GM23338 (cell line): ENCODE measurements at regions not wholly inside any gene's neighbourhood (a gene's known extent, or its start where the extent isn't known, plus 50 kb on each side); places are given as distances from the start of the nearest gene placed in this dataset.
"Not testable (repeated sequence)": the region's sequence is repeated elsewhere in the genome, so short reads cannot be mapped to it uniquely, and the experiment has no call there.

Experiments
- ATAC-seq: fragments of 200-7000 bp; cut with Tn5 transposase; 3 replicates; pipeline ENCODE4 v1.9.1; 2020
- DNase-seq: peaks from one replicate; pipeline ENCODE4 v3.0.0-alpha.2; 2015; ENCODE audit warnings: low spot score
- H2AFZ ChIP-seq: fragments of 200-600 bp; sonication (generic); 2 replicates; pipeline ENCODE4 v1.8.0; 2016; ENCODE audit warnings: antibody characterized with exemption, mild to moderate bottlenecking, moderate library complexity
- H3F3A ChIP-seq: fragments of 200-600 bp; sonication (generic); replicated peaks from 2 replicates; pipeline ENCODE4 v1.8.0; 2017; ENCODE audit warnings: antibody characterized with exemption, mixed run types, low read depth
- H3K27ac ChIP-seq: fragments of 200-600 bp; sonication (generic); 2 replicates; pipeline ENCODE4 v1.6.1; 2016; ENCODE audit warnings: low read depth
- H3K27me3 ChIP-seq: fragments of 200-600 bp; sonication (generic); 2 replicates; pipeline ENCODE4 v1.8.0; 2016; ENCODE audit warnings: mild to moderate bottlenecking, mixed run types, moderate library complexity; ENCODE audit not compliant: insufficient read depth
- H3K36me3 ChIP-seq: fragments of 200-600 bp; sonication (generic); 2 replicates; pipeline ENCODE4 v1.8.0; 2016; ENCODE audit warnings: mild to moderate bottlenecking; ENCODE audit not compliant: insufficient read depth
- H3K4me1 ChIP-seq: fragments of 200-600 bp; sonication (generic); 2 replicates; pipeline ENCODE4 v1.8.0; 2016; ENCODE audit warnings: mild to moderate bottlenecking, moderate library complexity; ENCODE audit not compliant: insufficient read depth
- H3K4me2 ChIP-seq: fragments of 200-600 bp; sonication (generic); 2 replicates; pipeline ENCODE4 v1.7.1; 2017; ENCODE audit warnings: mixed run types
- H3K4me3 ChIP-seq: fragments of 200-600 bp; sonication (generic); 2 replicates; pipeline ENCODE4 v1.6.1; 2016; ENCODE audit warnings: mixed run types
- H3K79me2 ChIP-seq: fragments of 200-600 bp; sonication (generic); replicated peaks from 2 replicates; pipeline ENCODE4 v1.8.0; 2017; ENCODE audit warnings: mild to moderate bottlenecking; ENCODE audit not compliant: insufficient read depth
- H3K9me2 ChIP-seq: fragments of 200-600 bp; sonication (generic); 2 replicates; pipeline ENCODE4 v1.8.0; 2017; ENCODE audit not compliant: insufficient read depth
- H4K20me1 ChIP-seq: fragments of 200-600 bp; sonication (generic); replicated peaks from 2 replicates; pipeline ENCODE4 v1.8.0; 2017; ENCODE audit warnings: mild to moderate bottlenecking; ENCODE audit not compliant: insufficient read depth
- H3K27ac Mint-ChIP-seq: 2 replicates; pipeline ENCODE4 v1.8.0; 2020; ENCODE audit warnings: inconsistent platforms, mild to moderate bottlenecking, moderate library complexity, mixed read lengths
- H3K27me3 Mint-ChIP-seq: 3 replicates; pipeline ENCODE4 v1.8.0; 2022; ENCODE audit warnings: low read depth, mild to moderate bottlenecking, moderate library complexity, mixed read lengths, inconsistent platforms; ENCODE audit not compliant: insufficient read depth, poor library complexity
- H3K36me3 Mint-ChIP-seq: 3 replicates; pipeline ENCODE4 v1.8.0; 2021; ENCODE audit warnings: low read depth, mild to moderate bottlenecking, inconsistent platforms, moderate library complexity, mixed read lengths
- H3K4me1 Mint-ChIP-seq: 3 replicates; pipeline ENCODE4 v1.8.0; 2020; ENCODE audit warnings: mild to moderate bottlenecking, inconsistent platforms, mixed read lengths
- H3K4me3 Mint-ChIP-seq: 3 replicates; pipeline ENCODE4 v1.8.0; 2021; ENCODE audit warnings: moderate library complexity, mild to moderate bottlenecking, inconsistent platforms, mixed read lengths
- H3K9me3 Mint-ChIP-seq: 3 replicates; pipeline ENCODE4 v1.8.0; 2020; ENCODE audit warnings: moderate library complexity, mild to moderate bottlenecking, inconsistent platforms, mixed read lengths
- CREB1 ChIP-seq: fragments of 250-450 bp; sonication (Bioruptor Pico); IDR thresholded peaks from 2 replicates; pipeline ENCODE4 v1.5.0; 2020; ENCODE audit warnings: low read depth, mild to moderate bottlenecking, moderate library complexity
- EZH2phosphoT487 ChIP-seq: fragments of 200-600 bp; sonication (generic); IDR thresholded peaks from one replicate; pipeline ENCODE4 v1.8.1; 2018; ENCODE audit warnings: antibody characterized with exemption; ENCODE audit not compliant: unreplicated experiment
- JUNB ChIP-seq: IDR thresholded peaks from one replicate; pipeline ENCODE4 v1.6.1; 2016; ENCODE audit warnings: antibody characterized with exemption; ENCODE audit not compliant: unreplicated experiment
- POLR2AphosphoS5 ChIP-seq: IDR thresholded peaks from 2 replicates; pipeline ENCODE4 v1.6.1; 2016; ENCODE audit warnings: antibody characterized with exemption, low read depth
- ZNF114 ChIP-seq: fragments of 250-450 bp; sonication (Bioruptor Pico); IDR thresholded peaks from 2 replicates; pipeline ENCODE4 v1.5.0; 2020; ENCODE audit warnings: mild to moderate bottlenecking, moderate library complexity
- ZNF331 ChIP-seq: fragments of 250-450 bp; sonication (Bioruptor Pico); IDR thresholded peaks from 2 replicates; pipeline ENCODE4 v1.5.0; 2020; ENCODE audit warnings: low read depth, mild to moderate bottlenecking, moderate library complexity
- TF ChIP-seq, protein P1 (sequence below): IDR thresholded peaks from 2 replicates; pipeline ENCODE4 v1.6.1; 2016; ENCODE audit warnings: antibody characterized with exemption
- TF ChIP-seq, protein P2 (sequence below), 2 experiments: fragments of 200-600 bp in 1 of 2; sonication (generic) in 1 of 2; conservative IDR thresholded peaks; 2 replicates each; pipeline versions ENCODE4 v1.5.1 to v1.6.1; 2016 to 2017; ENCODE audit warnings: antibody characterized with exemption in 2 of 2, low read depth in 2 of 2, mild to moderate bottlenecking in 2 of 2, moderate library complexity in 1 of 2
- TF ChIP-seq, protein P3 (sequence below): fragments of 250-450 bp; sonication (Bioruptor Pico); IDR thresholded peaks from 2 replicates; pipeline ENCODE4 v1.5.0; 2020; ENCODE audit warnings: mild to moderate bottlenecking, moderate library complexity

DNA sequence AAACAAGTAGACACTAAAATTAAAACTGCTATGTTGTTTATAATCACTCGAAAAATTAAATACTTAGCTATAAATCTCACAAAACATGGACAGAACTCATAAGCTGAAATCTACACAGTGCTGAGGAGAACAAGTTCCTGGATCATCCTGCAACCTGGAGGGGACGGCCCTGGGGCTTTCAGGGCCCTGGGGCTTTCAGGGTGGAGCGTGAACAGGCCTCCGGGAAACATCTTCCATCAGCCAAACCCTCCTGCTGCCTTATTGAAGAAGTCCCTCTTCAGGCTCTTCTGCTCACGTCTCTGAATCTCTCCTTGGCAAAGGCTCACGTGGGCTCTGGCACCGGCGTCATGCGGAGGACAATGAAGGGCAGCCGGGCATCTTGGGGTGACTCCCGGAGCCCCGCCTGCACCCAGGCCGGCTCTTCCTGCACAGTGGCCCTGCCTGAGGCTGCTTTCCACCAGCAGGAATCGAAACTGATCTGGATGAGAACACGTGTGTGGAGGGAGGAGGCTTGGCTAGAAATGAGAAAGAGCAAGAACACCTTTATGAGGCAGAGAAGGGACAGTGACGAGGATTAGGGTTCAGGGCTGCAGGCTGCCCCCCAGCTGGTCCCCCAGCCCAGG lies 127.3 kb downstream of the CDRT15L2 start:
- Histone ChIP-seq H4K20me1 (no peaks in the 10 kb centered on the region), H3K4me2 (no peak overlapping the region), H3K36me3 (no peaks in the 10 kb centered on the region), H3K27ac (no peak overlapping the region), H3K4me1 (no peaks in the 10 kb centered on the region), H3K27me3 (no peaks in the 10 kb centered on the region), H3K79me2 (no peaks in the 10 kb centered on the region), H3K9me2 (no peaks in the 10 kb centered on the region), H3K4me3 (no peak overlapping the region), H3F3A (no peaks in the 10 kb centered on the region), H2AFZ (no peak overlapping the region; the same call in 1 of the 2 replicates)
- no peak; the same call in 2 of the 3 replicates for ATAC-seq
- no peak for DNase-seq
- Mint-ChIP-seq H3K36me3 (no peaks in the 10 kb centered on the region), H3K4me1 (no peaks in the 10 kb centered on the region), H3K27me3 (no peaks in the 10 kb centered on the region), H3K27ac (no peak overlapping the region), H3K9me3 (peaks cover 4% of the 10 kb centered on the region; the same call in 2 of the 3 replicates), H3K4me3 (no peak overlapping the region)
- TF ChIP-seq, protein P1, sequence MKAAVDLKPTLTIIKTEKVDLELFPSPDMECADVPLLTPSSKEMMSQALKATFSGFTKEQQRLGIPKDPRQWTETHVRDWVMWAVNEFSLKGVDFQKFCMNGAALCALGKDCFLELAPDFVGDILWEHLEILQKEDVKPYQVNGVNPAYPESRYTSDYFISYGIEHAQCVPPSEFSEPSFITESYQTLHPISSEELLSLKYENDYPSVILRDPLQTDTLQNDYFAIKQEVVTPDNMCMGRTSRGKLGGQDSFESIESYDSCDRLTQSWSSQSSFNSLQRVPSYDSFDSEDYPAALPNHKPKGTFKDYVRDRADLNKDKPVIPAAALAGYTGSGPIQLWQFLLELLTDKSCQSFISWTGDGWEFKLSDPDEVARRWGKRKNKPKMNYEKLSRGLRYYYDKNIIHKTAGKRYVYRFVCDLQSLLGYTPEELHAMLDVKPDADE, result no peak
- TF ChIP-seq CREB1 (CRISPR knock-in tag), result no peak
- no peak for TF ChIP-seq JUNB
- TF ChIP-seq POLR2AphosphoS5, result no peak
- TF ChIP-seq, protein P2, sequence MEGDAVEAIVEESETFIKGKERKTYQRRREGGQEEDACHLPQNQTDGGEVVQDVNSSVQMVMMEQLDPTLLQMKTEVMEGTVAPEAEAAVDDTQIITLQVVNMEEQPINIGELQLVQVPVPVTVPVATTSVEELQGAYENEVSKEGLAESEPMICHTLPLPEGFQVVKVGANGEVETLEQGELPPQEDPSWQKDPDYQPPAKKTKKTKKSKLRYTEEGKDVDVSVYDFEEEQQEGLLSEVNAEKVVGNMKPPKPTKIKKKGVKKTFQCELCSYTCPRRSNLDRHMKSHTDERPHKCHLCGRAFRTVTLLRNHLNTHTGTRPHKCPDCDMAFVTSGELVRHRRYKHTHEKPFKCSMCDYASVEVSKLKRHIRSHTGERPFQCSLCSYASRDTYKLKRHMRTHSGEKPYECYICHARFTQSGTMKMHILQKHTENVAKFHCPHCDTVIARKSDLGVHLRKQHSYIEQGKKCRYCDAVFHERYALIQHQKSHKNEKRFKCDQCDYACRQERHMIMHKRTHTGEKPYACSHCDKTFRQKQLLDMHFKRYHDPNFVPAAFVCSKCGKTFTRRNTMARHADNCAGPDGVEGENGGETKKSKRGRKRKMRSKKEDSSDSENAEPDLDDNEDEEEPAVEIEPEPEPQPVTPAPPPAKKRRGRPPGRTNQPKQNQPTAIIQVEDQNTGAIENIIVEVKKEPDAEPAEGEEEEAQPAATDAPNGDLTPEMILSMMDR (conservative IDR thresholded peaks at IDR 0.05; ENCODE audit: low read depth in 2 of 2), result no peak
- no peak for TF ChIP-seq ZNF331
- TF ChIP-seq, protein P3, sequence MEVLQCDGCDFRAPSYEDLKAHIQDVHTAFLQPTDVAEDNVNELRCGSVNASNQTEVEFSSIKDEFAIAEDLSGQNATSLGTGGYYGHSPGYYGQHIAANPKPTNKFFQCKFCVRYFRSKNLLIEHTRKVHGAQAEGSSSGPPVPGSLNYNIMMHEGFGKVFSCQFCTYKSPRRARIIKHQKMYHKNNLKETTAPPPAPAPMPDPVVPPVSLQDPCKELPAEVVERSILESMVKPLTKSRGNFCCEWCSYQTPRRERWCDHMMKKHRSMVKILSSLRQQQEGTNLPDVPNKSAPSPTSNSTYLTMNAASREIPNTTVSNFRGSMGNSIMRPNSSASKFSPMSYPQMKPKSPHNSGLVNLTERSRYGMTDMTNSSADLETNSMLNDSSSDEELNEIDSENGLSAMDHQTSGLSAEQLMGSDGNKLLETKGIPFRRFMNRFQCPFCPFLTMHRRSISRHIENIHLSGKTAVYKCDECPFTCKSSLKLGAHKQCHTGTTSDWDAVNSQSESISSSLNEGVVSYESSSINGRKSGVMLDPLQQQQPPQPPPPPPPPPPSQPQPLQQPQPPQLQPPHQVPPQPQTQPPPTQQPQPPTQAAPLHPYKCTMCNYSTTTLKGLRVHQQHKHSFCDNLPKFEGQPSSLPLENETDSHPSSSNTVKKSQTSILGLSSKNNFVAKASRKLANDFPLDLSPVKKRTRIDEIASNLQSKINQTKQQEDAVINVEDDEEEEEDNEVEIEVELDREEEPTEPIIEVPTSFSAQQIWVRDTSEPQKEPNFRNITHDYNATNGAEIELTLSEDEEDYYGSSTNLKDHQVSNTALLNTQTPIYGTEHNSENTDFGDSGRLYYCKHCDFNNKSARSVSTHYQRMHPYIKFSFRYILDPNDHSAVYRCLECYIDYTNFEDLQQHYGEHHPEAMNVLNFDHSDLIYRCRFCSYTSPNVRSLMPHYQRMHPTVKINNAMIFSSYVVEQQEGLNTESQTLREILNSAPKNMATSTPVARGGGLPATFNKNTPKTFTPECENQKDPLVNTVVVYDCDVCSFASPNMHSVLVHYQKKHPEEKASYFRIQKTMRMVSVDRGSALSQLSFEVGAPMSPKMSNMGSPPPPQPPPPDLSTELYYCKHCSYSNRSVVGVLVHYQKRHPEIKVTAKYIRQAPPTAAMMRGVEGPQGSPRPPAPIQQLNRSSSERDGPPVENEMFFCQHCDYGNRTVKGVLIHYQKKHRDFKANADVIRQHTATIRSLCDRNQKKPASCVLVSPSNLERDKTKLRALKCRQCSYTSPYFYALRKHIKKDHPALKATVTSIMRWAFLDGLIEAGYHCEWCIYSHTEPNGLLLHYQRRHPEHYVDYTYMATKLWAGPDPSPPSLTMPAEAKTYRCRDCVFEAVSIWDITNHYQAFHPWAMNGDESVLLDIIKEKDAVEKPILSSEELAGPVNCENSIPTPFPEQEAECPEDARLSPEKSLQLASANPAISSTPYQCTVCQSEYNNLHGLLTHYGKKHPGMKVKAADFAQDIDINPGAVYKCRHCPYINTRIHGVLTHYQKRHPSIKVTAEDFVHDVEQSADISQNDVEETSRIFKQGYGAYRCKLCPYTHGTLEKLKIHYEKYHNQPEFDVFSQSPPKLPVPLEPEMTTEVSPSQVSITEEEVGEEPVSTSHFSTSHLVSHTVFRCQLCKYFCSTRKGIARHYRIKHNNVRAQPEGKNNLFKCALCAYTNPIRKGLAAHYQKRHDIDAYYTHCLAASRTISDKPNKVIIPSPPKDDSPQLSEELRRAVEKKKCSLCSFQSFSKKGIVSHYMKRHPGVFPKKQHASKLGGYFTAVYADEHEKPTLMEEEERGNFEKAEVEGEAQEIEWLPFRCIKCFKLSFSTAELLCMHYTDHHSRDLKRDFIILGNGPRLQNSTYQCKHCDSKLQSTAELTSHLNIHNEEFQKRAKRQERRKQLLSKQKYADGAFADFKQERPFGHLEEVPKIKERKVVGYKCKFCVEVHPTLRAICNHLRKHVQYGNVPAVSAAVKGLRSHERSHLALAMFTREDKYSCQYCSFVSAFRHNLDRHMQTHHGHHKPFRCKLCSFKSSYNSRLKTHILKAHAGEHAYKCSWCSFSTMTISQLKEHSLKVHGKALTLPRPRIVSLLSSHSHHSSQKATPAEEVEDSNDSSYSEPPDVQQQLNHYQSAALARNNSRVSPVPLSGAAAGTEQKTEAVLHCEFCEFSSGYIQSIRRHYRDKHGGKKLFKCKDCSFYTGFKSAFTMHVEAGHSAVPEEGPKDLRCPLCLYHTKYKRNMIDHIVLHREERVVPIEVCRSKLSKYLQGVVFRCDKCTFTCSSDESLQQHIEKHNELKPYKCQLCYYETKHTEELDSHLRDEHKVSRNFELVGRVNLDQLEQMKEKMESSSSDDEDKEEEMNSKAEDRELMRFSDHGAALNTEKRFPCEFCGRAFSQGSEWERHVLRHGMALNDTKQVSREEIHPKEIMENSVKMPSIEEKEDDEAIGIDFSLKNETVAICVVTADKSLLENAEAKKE (CRISPR knock-in tag), result no peak
- TF ChIP-seq EZH2phosphoT487, result no peak
- TF ChIP-seq ZNF114 (CRISPR knock-in tag), result no peak

DNA sequence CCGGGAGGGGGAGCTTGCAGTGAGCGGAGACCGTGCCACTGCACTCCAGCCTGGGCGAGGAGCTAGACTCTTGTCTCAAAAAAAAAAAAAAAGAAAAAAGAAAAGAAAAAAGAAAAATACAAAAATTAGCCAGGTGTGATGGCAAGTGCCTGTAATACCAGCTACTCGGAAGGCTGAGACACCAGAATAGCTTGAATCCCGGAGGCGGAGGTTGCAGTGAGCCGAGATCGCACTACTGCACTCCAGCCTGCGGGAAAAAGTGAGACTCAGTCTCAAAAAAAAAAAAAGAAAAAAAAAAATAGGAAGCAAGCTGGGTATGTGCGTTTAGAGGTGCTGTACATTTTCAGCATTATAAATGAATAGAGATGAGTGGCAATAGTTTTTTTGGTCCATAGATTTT lies 129.3 kb downstream of the CDRT15L2 start:
- not testable (repeated sequence) for H3K4me1 ChIP-seq, H3K27ac ChIP-seq, H4K20me1 ChIP-seq, H3K27me3 Mint-ChIP-seq, H3K79me2 ChIP-seq, H3K36me3 Mint-ChIP-seq, H3K4me1 Mint-ChIP-seq, ATAC-seq, H3F3A ChIP-seq, H2AFZ ChIP-seq, H3K4me3 Mint-ChIP-seq, H3K36me3 ChIP-seq, H3K9me2 ChIP-seq, H3K4me2 ChIP-seq, H3K9me3 Mint-ChIP-seq, H3K27ac Mint-ChIP-seq, H3K27me3 ChIP-seq, H3K4me3 ChIP-seq
- peak; percentile 23 for DNase-seq

DNA sequence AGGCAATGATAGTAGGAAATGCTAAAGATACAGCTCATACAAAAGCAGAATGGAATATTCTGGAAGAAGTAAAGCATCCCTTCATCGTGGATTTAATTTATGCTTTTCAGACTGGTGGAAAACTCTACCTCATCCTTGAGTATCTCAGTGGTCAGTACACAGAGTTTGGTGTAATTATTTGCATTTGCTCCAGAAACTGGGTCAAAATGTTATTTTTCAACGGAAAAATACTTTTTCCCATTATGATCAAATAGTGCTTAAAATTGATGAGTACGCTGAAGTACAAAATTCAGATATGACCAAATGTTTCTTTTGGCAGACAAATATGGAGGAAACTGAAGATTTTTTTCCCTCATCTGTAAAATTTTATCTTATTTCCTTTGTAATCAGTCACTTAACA lies 137.0 kb downstream of the CDRT15L2 start:
- DNase-seq, H3K36me3 ChIP-seq, H2AFZ ChIP-seq, H3K27ac Mint-ChIP-seq, H3K4me1 Mint-ChIP-seq, H3K27ac ChIP-seq, H4K20me1 ChIP-seq, H3K9me2 ChIP-seq, H3K36me3 Mint-ChIP-seq, H3K9me3 Mint-ChIP-seq, H3K4me2 ChIP-seq, H3K27me3 Mint-ChIP-seq, H3F3A ChIP-seq, H3K4me3 Mint-ChIP-seq, H3K4me1 ChIP-seq, H3K79me2 ChIP-seq, H3K4me3 ChIP-seq, H3K27me3 ChIP-seq, ATAC-seq: not testable (repeated sequence)
